ENCODE measurements at regions not wholly inside any gene's neighbourhood (a gene's known extent, or its start where the extent isn't known, plus 50 kb on each side); places are given as distances from the start of the nearest gene placed in this dataset.

DNA sequence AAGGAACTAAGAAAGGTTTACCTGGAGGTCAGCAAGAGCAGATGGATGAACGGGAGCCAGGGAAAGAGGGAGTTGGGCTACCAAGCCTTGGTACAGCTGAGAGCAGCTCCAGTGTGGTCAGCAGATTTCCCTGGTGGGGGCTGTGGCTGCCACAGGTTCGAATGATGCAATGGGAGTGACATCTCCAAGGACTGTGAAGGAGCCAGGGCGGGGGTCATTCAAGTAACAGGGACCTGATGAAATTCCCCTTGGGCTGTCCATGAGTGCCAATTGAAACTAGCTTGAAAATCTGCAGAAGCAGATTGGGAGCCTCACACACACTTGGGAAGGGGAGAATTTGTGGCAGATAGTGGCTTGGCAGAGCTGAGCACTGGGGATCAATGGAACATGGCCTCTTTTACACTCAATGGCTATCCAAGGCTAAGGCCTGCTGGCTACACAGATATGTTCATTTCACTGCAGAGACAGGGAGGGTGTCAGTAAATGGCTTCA lies 247.0 kb upstream of the ECI2 start:
- no TSS peak for BruUV-seq (replicated peaks)
- Histone ChIP-seq H4K20me1 (replicated peaks; ENCODE audit: control insufficient read depth, insufficient read depth, low read length) (no peaks in the 10 kb centered on the region), H2AFZ (ENCODE audit: low read depth, low read length) (no peak overlapping the region), H3K27ac (ENCODE audit: extremely low read depth, low read depth, low read length) (no peak overlapping the region), H3K9me3 (replicated peaks; ENCODE audit: control insufficient read depth, insufficient read depth, low read depth, low read length) (0 out of 2 replicates have a peak, but pooled peaks cover 6% of the 10 kb centered on the region), H3K79me2 (ENCODE audit: control insufficient read depth, insufficient read depth, low read length) (no peaks in the 10 kb centered on the region), H3K9ac (ENCODE audit: insufficient read depth in 1 of 2, low read depth in 2 of 2, low read length in 2 of 2) (no peak overlapping the region), H3K36me3 (ENCODE audit: control insufficient read depth, insufficient read depth, low read length) (no peaks in the 10 kb centered on the region), H3K4me3 (no peak overlapping the region), H3K27me3 (ENCODE audit: control insufficient read depth in 2 of 2, insufficient read depth in 2 of 2, low read length in 2 of 2) (no peaks in the 10 kb centered on the region; a peak in 1 of 5 replicates), H3K4me2 (ENCODE audit: insufficient read depth, low read length) (peak overlapping the region; percentile 7; the same call in 1 of the 2 replicates), H3K9me1 (ENCODE audit: control insufficient read depth, insufficient read depth, low read length) (no peaks in the 10 kb centered on the region), H3K4me1 (replicated peaks in 1 of 2; ENCODE audit: control insufficient read depth in 2 of 2, insufficient read depth in 2 of 2, low read length in 2 of 2) (peaks cover 7 to 35% of the 10 kb centered on the region in 2 experiments; a peak in 4 of 5 replicates)
- ChIA-PET CTCF (ENCODE audit: low intra/inter-chr PET ratio) (no interaction called here), POLR2A (no interaction called here)
- intact Hi-C loops (cut with micrococcal nuclease), result no loop called here
- in situ Hi-C loops (cut with MboI), result no loop called here
- DNase-seq (ENCODE audit: extremely low read depth in 1 of 4, low spot score in 3 of 4), result no peak
- WGBS (ENCODE audit: insufficient coverage, low coverage, missing lambda C conversion rate), result 13% methylated on average over 3 of the region's 3 CpGs
- ATAC-seq, result peak; percentile 84
- FAIRE-seq, result no peak
- TF ChIP-seq, protein P1, sequence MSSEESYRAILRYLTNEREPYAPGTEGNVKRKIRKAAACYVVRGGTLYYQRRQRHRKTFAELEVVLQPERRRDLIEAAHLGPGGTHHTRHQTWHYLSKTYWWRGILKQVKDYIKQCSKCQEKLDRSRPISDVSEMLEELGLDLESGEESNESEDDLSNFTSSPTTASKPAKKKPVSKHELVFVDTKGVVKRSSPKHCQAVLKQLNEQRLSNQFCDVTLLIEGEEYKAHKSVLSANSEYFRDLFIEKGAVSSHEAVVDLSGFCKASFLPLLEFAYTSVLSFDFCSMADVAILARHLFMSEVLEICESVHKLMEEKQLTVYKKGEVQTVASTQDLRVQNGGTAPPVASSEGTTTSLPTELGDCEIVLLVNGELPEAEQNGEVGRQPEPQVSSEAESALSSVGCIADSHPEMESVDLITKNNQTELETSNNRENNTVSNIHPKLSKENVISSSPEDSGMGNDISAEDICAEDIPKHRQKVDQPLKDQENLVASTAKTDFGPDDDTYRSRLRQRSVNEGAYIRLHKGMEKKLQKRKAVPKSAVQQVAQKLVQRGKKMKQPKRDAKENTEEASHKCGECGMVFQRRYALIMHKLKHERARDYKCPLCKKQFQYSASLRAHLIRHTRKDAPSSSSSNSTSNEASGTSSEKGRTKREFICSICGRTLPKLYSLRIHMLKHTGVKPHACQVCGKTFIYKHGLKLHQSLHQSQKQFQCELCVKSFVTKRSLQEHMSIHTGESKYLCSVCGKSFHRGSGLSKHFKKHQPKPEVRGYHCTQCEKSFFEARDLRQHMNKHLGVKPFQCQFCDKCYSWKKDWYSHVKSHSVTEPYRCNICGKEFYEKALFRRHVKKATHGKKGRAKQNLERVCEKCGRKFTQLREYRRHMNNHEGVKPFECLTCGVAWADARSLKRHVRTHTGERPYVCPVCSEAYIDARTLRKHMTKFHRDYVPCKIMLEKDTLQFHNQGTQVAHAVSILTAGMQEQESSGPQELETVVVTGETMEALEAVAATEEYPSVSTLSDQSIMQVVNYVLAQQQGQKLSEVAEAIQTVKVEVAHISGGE (CRISPR knock-in tag; IDR thresholded peaks at IDR 0.05), result no peak
- TF ChIP-seq, protein P2, sequence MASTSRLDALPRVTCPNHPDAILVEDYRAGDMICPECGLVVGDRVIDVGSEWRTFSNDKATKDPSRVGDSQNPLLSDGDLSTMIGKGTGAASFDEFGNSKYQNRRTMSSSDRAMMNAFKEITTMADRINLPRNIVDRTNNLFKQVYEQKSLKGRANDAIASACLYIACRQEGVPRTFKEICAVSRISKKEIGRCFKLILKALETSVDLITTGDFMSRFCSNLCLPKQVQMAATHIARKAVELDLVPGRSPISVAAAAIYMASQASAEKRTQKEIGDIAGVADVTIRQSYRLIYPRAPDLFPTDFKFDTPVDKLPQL (IDR thresholded peaks at IDR 0.05; ENCODE audit: extremely low read depth, insufficient read length), result no peak
- TF ChIP-seq ZEB2 (IDR thresholded peaks at IDR 0.05) (no peak; the same call in 1 of the 2 replicates), ZNF253 (CRISPR knock-in tag; conservative IDR thresholded peaks at IDR 0.05) (no peak), ZNF76 (CRISPR knock-in tag; IDR thresholded peaks at IDR 0.05; ENCODE audit: borderline replicate concordance) (0 out of 2 replicates have a peak, but pooled peaks have one; percentile 22), BRCA1 (IDR thresholded peaks at IDR 0.05) (no peak), BRCA1 (CRISPR knock-in tag; IDR thresholded peaks at IDR 0.05) (no peak), KLF1 (tag; IDR thresholded peaks at IDR 0.05) (no peak), TRIM24 (IDR thresholded peaks at IDR 0.05) (peak; percentile 94 to 97; a peak in 3 of 4 replicates), MAZ (CRISPR knock-in tag; conservative IDR thresholded peaks at IDR 0.05 in 1 of 2, IDR thresholded peaks at IDR 0.05 in 1 of 2) (0 out of 4 replicates have a peak, but pooled peaks of 1 of the 2 experiments have one; percentile 72), POLR2B (IDR thresholded peaks at IDR 0.05; ENCODE audit: low read depth, partially characterized antibody) (no peak), PURB (CRISPR knock-in tag; IDR thresholded peaks at IDR 0.05; ENCODE audit: low read depth) (no peak), FUS (optimal IDR thresholded peaks at IDR 0.05; ENCODE audit: low read depth, low read length) (no peak), JUNB (CRISPR knock-in tag; conservative IDR thresholded peaks at IDR 0.05) (0 out of 2 replicates have a peak, but pooled peaks have one; percentile 42), PHTF2 (CRISPR knock-in tag; IDR thresholded peaks at IDR 0.05) (no peak), RBM15 (IDR thresholded peaks at IDR 0.05; ENCODE audit: insufficient read depth, low read length) (no peak), CBFA2T2 (conservative IDR thresholded peaks at IDR 0.05) (no peak), SIN3B (IDR thresholded peaks at IDR 0.05; ENCODE audit: low read depth) (no peak), TAL1 (IDR thresholded peaks at IDR 0.05) (no peak)
- TF ChIP-seq, protein P3, sequence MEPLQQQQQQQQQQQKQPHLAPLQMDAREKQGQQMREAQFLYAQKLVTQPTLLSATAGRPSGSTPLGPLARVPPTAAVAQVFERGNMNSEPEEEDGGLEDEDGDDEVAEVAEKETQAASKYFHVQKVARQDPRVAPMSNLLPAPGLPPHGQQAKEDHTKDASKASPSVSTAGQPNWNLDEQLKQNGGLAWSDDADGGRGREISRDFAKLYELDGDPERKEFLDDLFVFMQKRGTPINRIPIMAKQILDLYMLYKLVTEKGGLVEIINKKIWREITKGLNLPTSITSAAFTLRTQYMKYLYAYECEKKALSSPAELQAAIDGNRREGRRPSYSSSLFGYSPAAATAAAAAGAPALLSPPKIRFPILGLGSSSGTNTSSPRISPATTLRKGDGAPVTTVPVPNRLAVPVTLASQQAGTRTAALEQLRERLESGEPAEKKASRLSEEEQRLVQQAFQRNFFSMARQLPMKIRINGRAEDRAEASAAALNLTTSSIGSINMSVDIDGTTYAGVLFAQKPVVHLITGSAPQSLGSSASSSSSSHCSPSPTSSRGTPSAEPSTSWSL (CRISPR knock-in tag; IDR thresholded peaks at IDR 0.05; ENCODE audit: borderline replicate concordance), result no peak

Measured in K562 (cell line).